Sigmoid colon (tissue), 6 donors: ENCODE measurements at regions not wholly inside any gene's neighbourhood (a gene's known extent, or its start where the extent isn't known, plus 50 kb on each side); places are given as distances from the start of the nearest gene placed in this dataset.

Experiments
- DNase-seq: peaks from one replicate; pipeline ENCODE4 v3.0.0-alpha.2; 2019
- H3K27ac ChIP-seq, 4 donors: fragments of 200-600 bp; sonication (generic); one replicate each; pipeline ENCODE4 v1.5.1; 2016 to 2019; ENCODE audit warnings: mild to moderate bottlenecking in 1 of 4
- H3K27me3 ChIP-seq, 3 donors: fragments of 200-600 bp; sonication (generic); one replicate each; pipeline ENCODE4 v1.5.1; 2019; ENCODE audit warnings: mild to moderate bottlenecking in 1 of 3
- H3K36me3 ChIP-seq, 4 donors: fragments of 200-600 bp; sonication (generic); one replicate each; pipeline ENCODE4 v1.5.1; 2016 to 2019
- H3K4me1 ChIP-seq, 4 donors: fragments of 200-600 bp; sonication (generic); one replicate each; pipeline ENCODE4 v1.5.1; 2017 to 2019
- H3K4me3 ChIP-seq, 4 donors: fragments of 200-600 bp; sonication (generic); one replicate each; pipeline ENCODE4 v1.5.1; 2017 to 2019; ENCODE audit warnings: mild to moderate bottlenecking in 2 of 4, moderate library complexity in 1 of 4
- H3K9me3 ChIP-seq, 4 donors: fragments of 200-600 bp in 3 of 4; sonication (generic) in 3 of 4; one replicate each; pipeline versions ENCODE4 v1.5.1 to v1.6.1; 2013 to 2019
- CTCF ChIP-seq, 4 experiments: fragments of 450-650 bp in 3 of 4; fragments of 200-600 bp in 1 of 4; IDR thresholded peaks; one replicate each; pipeline ENCODE4 v1.5.1; 2016 to 2019; ENCODE audit warnings: antibody characterized with exemption in 4 of 4, mild to moderate bottlenecking in 3 of 4, moderate library complexity in 2 of 4
- EP300 ChIP-seq, 4 donors: sonication (generic); formaldehyde crosslinking; IDR thresholded peaks; one replicate each; pipeline ENCODE4 v1.6.1; 2017; ENCODE audit warnings: antibody characterized with exemption in 4 of 4
- POLR2A ChIP-seq, 2 donors: fragments of 450-650 bp; IDR thresholded peaks; one replicate each; pipeline ENCODE4 v1.6.1; 2016; ENCODE audit warnings: antibody characterized with exemption in 2 of 2, mild to moderate bottlenecking in 2 of 2, moderate library complexity in 2 of 2
- POLR2AphosphoS5 ChIP-seq, 4 donors: sonication (generic); formaldehyde crosslinking; IDR thresholded peaks; one replicate each; pipeline ENCODE4 v1.6.1; 2017; ENCODE audit warnings: antibody characterized with exemption in 4 of 4
- WGBS, 2 donors: extraction: QIAGEN DNeasy Blood & Tissue Kit; methylation state at CpG; one replicate each; pipeline ENCODE4 v1.1.7; 2013; 5-methylcytosine and 5-hydroxymethylcytosine counted together
- intact Hi-C: fragments of 100-400 bp; cut with DNase I; formaldehyde crosslinking; loops from one replicate; pipeline ENCODE4 v1.15.1; 2023
- donor health status: healthy with polysubstance abuse.
- donor health status: healthy.

- peaks cover 0 to 12% (median 5%) of the 10 kb centered on the region in 4 donors for H3K4me1 ChIP-seq
- intact Hi-C loops = no loop called here
- no peak overlapping the region for H3K27ac ChIP-seq
- TF ChIP-seq EP300 (IDR thresholded peaks at IDR 0.05) (no peak), CTCF (IDR thresholded peaks at IDR 0.05) (no peak), POLR2A (IDR thresholded peaks at IDR 0.05) (no peak), POLR2AphosphoS5 (IDR thresholded peaks at IDR 0.05) (no peak)
- H3K9me3 ChIP-seq = no peaks in the 10 kb centered on the region
- no peak overlapping the region for H3K4me3 ChIP-seq
- H3K36me3 ChIP-seq = no peaks in the 10 kb centered on the region
- H3K27me3 ChIP-seq = no peaks in the 10 kb centered on the region
- no peak for DNase-seq
- WGBS, 2 donors = 95 to 96% methylated on average over 1 of the region's 1 CpG
Observed at GRCh38 chr2:18649502-18650135, 60.2 kb upstream of the NT5C1B start.

GRCh38 chr2:18648161-18648560, 58.8 kb upstream of the NT5C1B start:
- 62 to 63% methylated on average over 3 of the region's 3 CpGs for WGBS, 2 donors

GRCh38 chr2:18647731-18648130, 58.4 kb upstream of the NT5C1B start:
- no peak for TF ChIP-seq POLR2A (IDR thresholded peaks at IDR 0.05)
- WGBS, 2 donors = 84 to 94% methylated on average over 1 of the region's 1 CpG
- Histone ChIP-seq H3K36me3 (no peaks in the 10 kb centered on the region), H3K27ac (no peak overlapping the region), H3K4me1 (peaks cover 0 to 10% (median 4%) of the 10 kb centered on the region in 4 donors), H3K27me3 (no peaks in the 10 kb centered on the region), H3K9me3 (no peaks in the 10 kb centered on the region), H3K4me3 (no peak overlapping the region)
- intact Hi-C loops = no loop called here
- no peak for DNase-seq

More at GRCh38 chr2:18648161-18648560, 58.8 kb upstream of the NT5C1B start:
- peaks cover 0 to 12% (median 5%) of the 10 kb centered on the region in 4 donors for H3K4me1 ChIP-seq
- DNase-seq = no peak
- H3K27me3 ChIP-seq = no peaks in the 10 kb centered on the region
- H3K9me3 ChIP-seq = no peaks in the 10 kb centered on the region
- intact Hi-C loops = no loop called here
- no peaks in the 10 kb centered on the region for H3K36me3 ChIP-seq
- no peak overlapping the region for H3K4me3 ChIP-seq
- H3K27ac ChIP-seq = no peak overlapping the region
- TF ChIP-seq CTCF (IDR thresholded peaks at IDR 0.05) (no peak), POLR2A (IDR thresholded peaks at IDR 0.05) (no peak)

GRCh38 chr2:18645315-18645714, 55.9 kb upstream of the NT5C1B start:
- TF ChIP-seq CTCF (IDR thresholded peaks at IDR 0.05) (no peak), EP300 (IDR thresholded peaks at IDR 0.05) (no peak), POLR2A (IDR thresholded peaks at IDR 0.05) (no peak), POLR2AphosphoS5 (IDR thresholded peaks at IDR 0.05) (no peak)
- intact Hi-C loops = no loop called here
- no peak for DNase-seq

GRCh38 chr2:18644115-18644462, 54.7 kb upstream of the NT5C1B start:
- Histone ChIP-seq H3K4me3 (no peak overlapping the region), H3K4me1 (no peaks in the 10 kb centered on the region), H3K9me3 (no peaks in the 10 kb centered on the region), H3K27me3 (no peaks in the 10 kb centered on the region), H3K36me3 (no peaks in the 10 kb centered on the region), H3K27ac (no peak overlapping the region)
- intact Hi-C loops = no loop called here
- TF ChIP-seq POLR2AphosphoS5 (IDR thresholded peaks at IDR 0.05) (no peak), CTCF (IDR thresholded peaks at IDR 0.05) (no peak), POLR2A (IDR thresholded peaks at IDR 0.05) (no peak), EP300 (IDR thresholded peaks at IDR 0.05) (no peak)
- WGBS, 2 donors = 93 to 95% methylated on average over 2 of the region's 2 CpGs
- no peak for DNase-seq

More at GRCh38 chr2:18645315-18645714, 55.9 kb upstream of the NT5C1B start:
- Histone ChIP-seq H3K4me1 (no peaks in the 10 kb centered on the region), H3K27ac (no peak overlapping the region), H3K36me3 (no peaks in the 10 kb centered on the region), H3K27me3 (no peaks in the 10 kb centered on the region), H3K4me3 (no peak overlapping the region), H3K9me3 (no peaks in the 10 kb centered on the region)
